ENCODE measurements at regions not wholly inside any gene's neighbourhood (a gene's known extent, or its start where the extent isn't known, plus 50 kb on each side); places are given as distances from the start of the nearest gene placed in this dataset.

GRCh38 chr2:7131261-7131660 is 214.0 kb downstream of the RNF144A start:
- TF ChIP-seq CTCF (IDR thresholded peaks at IDR 0.05) (no peak), POLR2A (IDR thresholded peaks at IDR 0.05) (no peak)
